ENCODE measurements at regions not wholly inside any gene's neighbourhood (a gene's known extent, or its start where the extent isn't known, plus 50 kb on each side); places are given as distances from the start of the nearest gene placed in this dataset.

- no peak for DNase-seq
Measured at GRCh38 chr18:51401912-51402311, 204.4 kb upstream of the MEX3C start.

- DNase-seq = no peak
Measured at GRCh38 chr18:51404620-51405019, 207.1 kb upstream of the MEX3C start.

DNA sequence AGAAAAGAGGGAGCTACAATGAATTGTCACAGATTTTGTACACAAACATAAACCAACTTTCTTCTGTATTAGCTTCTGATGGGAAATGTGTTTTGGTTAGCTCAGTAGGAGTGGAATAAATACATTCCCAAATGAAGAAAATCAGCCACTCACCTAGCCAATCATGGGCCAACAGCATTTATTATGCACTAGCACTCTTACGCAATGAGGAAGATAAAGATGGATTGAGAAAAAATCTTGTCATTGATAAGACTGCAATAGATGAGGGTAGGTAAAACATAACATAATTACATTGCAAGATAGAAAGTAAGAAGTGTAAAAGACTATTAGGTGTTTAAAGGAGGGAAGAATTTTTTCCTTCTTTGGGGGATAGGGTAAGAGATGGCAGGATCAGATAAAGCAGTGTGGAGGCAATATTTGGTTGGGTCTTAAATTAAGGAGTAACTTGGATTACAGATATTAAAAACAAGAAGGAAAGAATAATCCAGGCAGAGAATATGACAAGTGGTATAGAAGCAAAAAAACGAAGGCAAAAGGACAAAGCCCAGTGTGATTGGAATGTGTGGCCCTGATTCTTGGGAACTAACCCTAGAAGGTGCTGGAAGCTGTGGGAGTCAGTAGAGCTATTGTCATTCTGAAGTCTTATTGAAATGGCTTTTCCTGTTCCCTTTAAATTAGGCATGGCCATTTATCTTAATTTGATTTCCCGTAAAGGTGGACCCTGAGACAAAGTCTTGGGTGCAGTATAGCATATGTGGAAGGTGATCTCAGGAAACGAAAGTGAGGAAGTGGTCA is 208.4 kb upstream of the MEX3C start:
- no peak for DNase-seq

GRCh38 chr18:51417643-51418483 is 220.4 kb upstream of the MEX3C start:
- no peak for DNase-seq

GRCh38 chr18:51425475-51425874 is 228.0 kb upstream of the MEX3C start:
- DNase-seq = no peak

GRCh38 chr18:51425889-51426288 is 228.4 kb upstream of the MEX3C start:
- DNase-seq = no peak

- no peak for DNase-seq
Measured at GRCh38 chr18:51426996-51427395, 229.5 kb upstream of the MEX3C start.

- no peak for DNase-seq
Measured at GRCh38 chr18:51429644-51430043, 232.2 kb upstream of the MEX3C start.

- no peak for DNase-seq
Measured at GRCh38 chr18:51430538-51430937, 233.1 kb upstream of the MEX3C start.

GRCh38 chr18:51433296-51433695 is 235.8 kb upstream of the MEX3C start:
- no peak for DNase-seq

DNA sequence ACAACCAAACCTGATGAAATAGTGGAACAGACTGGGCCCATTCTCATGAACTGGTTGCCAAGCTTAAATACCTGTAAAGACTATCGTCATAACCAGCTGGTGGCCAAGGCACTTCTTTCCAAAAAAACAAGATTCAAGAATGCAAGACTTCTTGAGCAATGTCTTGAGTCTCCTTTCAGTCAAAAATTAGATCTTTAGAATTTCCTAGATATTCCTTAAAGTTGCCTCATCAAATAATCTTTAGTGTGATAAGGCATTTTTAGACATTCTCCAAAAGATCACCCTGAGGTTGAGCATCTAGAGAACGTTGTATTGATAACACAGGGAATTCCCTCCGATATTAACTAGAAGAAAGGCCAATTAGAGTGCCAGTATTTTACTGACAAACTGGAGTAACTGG is 236.4 kb upstream of the MEX3C start:
- no peak for DNase-seq

DNA sequence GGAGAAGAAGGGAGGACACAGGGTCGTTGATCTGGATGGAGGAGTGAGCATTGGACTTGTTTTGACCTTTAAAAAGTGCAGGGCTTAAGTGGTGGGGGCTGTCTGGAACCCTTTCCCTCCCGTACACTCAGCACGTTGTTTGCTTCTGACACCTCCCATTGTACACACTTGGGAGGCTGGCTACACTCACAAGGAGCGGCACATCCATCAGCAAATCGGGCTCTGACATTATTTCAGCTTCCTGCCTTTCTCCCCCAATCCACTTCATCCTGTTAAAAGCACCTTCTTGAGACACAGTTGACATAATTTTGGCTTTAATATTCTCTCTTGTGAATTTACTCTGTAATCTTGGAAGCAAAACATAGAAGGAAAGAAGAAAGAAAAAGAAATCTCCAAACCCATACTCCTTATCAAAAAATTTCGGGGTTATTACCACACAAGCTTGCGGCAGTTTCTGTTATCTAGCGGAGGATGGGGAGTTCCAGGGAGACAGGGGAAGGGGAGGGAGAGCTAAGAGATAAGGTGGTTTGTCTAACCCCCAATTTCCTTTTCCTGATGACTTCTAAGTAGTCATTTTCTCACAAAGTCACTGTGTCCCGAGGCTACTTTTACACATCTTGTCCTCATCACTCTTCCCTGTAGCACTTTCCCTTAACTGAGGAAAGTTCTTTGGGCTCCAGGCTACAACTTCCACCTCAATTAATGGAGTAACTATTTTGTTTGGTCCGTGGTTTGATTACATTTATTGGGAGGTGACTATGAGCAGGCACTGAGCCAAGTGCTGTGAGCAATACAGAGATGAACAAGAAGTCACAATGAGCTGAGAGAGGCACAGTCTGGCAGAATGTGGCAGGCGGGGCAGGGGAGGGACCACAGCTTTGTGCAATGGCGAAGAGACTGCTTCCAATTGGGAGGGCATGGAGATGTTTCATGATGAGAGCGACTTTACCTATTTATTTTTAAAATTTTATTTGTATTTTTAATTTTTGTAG is 240.1 kb upstream of the MEX3C start:
- no peak for DNase-seq

DNA sequence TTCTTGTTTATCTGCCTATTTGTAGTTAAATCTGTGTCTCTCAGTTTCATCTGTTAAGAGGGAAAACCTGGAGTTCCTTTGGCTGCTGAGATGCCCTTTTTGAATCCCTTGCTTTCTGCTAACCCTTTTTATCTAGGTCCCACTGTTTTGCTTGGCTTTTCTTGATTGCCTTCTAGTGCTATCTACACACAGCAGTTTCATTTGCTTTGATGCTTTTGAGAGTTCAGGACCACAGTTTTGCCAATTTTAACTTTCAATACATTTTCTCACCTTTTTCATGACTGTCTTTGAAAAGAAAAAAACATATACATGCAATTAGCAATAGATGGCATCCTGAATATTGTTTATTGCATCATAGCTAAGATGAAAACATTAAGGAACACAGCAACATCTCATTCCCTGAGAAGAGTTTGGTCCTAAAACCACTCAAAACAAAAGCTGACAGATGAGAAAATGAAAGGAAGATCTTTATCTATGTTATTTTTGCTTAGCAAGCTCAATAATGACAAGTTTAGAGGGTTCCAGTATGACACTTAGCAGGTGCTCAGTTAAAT is 241.4 kb upstream of the MEX3C start:
- DNase-seq = no peak

DNA sequence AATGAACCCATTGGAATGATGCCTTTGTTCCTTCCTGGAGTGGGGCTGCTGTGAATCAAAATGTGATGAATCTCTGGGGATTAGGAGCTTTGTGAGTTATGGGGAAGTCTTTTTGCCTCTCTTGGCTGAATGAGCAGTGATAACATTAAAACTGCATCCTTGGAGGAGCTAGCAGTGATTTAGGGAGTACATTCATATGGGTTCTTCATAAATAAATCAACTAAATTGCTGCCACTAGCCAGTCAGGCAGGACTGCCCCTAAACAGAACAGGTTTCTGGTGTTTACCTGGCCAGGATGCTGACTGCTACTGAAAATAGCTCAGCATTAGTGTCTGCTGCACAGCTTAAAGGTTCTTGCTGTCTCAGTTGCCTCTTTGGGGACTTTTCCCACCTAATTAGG is 244.5 kb upstream of the MEX3C start:
- no peak for DNase-seq

DNA sequence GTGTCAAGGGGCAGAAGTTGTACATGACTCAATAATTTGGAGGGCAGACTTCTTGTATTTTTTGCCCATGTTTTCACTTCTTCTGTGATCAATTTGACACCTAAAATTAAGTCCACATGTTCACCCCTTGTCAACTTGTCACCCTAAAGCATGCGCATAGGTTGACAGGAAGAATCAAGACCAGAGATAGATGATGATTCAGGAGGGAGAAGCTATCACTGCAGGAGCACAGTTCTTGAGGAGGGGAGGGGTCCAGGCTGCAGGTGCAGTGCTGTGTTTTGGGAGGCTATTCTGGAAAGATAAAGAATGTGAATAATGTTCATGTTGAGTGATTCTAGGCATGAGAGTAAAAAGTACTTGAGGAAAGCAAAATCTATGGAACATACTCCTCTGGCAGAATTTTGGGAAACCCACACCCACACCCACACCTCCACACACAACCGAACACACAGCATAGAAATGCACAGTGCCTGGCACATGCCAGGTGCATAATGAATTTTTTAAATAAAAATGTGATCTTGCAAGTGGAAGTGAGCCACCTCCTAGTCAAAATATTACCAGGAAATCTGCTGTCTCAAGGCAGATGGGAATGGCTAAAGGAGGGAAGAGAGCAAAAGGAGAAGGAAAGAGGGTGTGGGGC is 249.2 kb upstream of the MEX3C start:
- no peak for DNase-seq

DNA sequence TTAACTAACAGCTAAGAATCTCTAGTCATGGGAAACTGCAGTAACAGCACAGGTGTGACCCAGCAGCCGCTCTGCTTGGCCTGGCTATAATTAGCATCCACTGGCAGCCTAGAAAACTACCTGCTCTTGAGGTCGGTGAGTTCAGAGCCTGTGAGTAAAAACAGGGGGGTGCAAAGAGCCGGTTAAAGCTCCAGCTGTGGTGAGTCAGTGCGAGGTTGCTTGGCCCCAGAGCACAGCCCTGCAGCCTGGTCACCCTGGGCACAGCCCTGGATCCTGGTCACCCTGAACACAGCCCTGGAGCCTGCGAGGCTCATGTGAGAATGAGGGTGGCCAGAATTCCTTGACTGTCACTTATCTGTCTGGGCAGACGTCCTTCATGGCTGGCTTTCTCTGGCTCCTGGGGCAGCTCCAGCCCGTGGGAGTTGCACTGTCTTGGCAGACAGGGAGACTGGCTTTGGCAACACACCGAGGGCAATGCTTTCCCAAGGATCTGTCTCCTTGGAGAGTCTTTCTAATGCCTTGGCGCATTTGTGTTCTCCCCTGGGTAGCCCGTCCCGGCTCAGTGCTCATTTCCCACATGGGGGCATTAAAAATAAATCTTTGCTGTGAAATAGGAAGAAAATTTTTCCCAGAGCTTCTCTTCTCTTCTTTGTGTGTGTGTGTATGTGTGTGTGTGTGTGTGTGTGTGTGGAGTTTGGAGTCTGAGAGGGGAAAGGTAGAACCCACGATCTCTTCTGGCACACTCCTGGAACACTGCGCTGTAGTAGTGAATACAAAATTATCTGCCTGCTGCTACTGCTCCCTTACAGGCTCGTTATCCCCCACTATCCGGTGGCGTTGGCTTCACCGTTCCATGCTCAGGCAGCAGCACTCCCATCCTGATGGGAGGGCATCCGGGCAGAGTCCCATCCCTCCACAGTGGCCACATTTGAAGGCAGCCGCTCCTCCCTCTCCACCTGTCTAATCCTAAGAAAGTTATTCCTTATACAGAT is 250.2 kb upstream of the MEX3C start:
- DNase-seq = no peak

GRCh38 chr18:51448949-51449348 is 251.5 kb upstream of the MEX3C start:
- DNase-seq = no peak

- no peak for DNase-seq
Measured at GRCh38 chr18:51453594-51453993, 256.1 kb upstream of the MEX3C start.

- no peak for DNase-seq
Measured at GRCh38 chr18:51458861-51459260, 261.4 kb upstream of the MEX3C start.

GRCh38 chr18:51461956-51462355 is 264.5 kb upstream of the MEX3C start:
- DNase-seq = no peak

Measured in left hindlimb (tissue), 1 donor.